ENCODE measurements at regions not wholly inside any gene's neighbourhood (a gene's known extent, or its start where the extent isn't known, plus 50 kb on each side); places are given as distances from the start of the nearest gene placed in this dataset.

- TF ChIP-seq, protein P1, sequence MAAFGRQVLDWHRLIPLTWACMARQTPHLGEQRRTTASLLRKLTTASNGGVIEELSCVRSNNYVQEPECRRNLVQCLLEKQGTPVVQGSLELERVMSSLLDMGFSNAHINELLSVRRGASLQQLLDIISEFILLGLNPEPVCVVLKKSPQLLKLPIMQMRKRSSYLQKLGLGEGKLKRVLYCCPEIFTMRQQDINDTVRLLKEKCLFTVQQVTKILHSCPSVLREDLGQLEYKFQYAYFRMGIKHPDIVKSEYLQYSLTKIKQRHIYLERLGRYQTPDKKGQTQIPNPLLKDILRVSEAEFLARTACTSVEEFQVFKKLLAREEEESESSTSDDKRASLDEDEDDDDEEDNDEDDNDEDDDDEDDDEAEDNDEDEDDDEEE (CRISPR knock-in tag; IDR thresholded peaks at IDR 0.05), result no peak
- TF ChIP-seq, protein P2, sequence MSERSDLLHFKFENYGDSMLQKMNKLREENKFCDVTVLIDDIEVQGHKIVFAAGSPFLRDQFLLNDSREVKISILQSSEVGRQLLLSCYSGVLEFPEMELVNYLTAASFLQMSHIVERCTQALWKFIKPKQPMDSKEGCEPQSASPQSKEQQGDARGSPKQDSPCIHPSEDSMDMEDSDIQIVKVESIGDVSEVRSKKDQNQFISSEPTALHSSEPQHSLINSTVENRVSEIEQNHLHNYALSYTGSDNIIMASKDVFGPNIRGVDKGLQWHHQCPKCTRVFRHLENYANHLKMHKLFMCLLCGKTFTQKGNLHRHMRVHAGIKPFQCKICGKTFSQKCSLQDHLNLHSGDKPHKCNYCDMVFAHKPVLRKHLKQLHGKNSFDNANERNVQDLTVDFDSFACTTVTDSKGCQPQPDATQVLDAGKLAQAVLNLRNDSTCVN (CRISPR knock-in tag; IDR thresholded peaks at IDR 0.05; ENCODE audit: borderline replicate concordance), result no peak
- TF ChIP-seq HNRNPLL (IDR thresholded peaks at IDR 0.05; ENCODE audit: low read depth, low read length, poor library complexity, severe bottlenecking), result no peak
Measured at GRCh38 chr9:84592918-84593317, 76.6 kb upstream of the NTRK2 start (continued).

GRCh38 chr9:84593352-84593751, 76.2 kb upstream of the NTRK2 start:
- no TSS peak for BruUV-seq (replicated peaks)
- Histone ChIP-seq H3K4me3 (replicated peaks in 1 of 3; ENCODE audit: insufficient read depth in 1 of 3, low read depth in 2 of 3, low read length in 3 of 3) (no peak overlapping the region), H3K9ac (ENCODE audit: insufficient read depth, low read depth, low read length) (no peak overlapping the region), H3K9me3 (ENCODE audit: low read length) (no peaks in the 10 kb centered on the region), H4K20me1 (ENCODE audit: insufficient read depth, low read length) (no peaks in the 10 kb centered on the region), H3K27me3 (ENCODE audit: control insufficient read depth in 1 of 2, insufficient read depth in 2 of 2, low read length in 2 of 2) (no peaks in the 10 kb centered on the region), H3K27ac (ENCODE audit: extremely low read length, insufficient read depth, low read length) (no peak overlapping the region), H3K4me1 (ENCODE audit: insufficient read depth, low read length) (no peaks in the 10 kb centered on the region), H3K36me3 (replicated peaks in 1 of 2; ENCODE audit: control insufficient read depth in 1 of 2, insufficient read depth in 2 of 2, low read length in 2 of 2) (no peaks in the 10 kb centered on the region), H2AFZ (ENCODE audit: low read length) (no peak overlapping the region), H3K4me2 (ENCODE audit: low read depth, low read length) (no peak overlapping the region), H3K79me2 (ENCODE audit: insufficient read depth, low read length) (no peaks in the 10 kb centered on the region)
- FAIRE-seq, result no peak
- ChIA-PET POLR2A (no interaction called here), CTCF (ENCODE audit: low intra/inter-chr PET ratio, low total read pairs) (no interaction called here)
- in situ Hi-C loops (cut with HindIII; ENCODE audit: extremely low pct_ligation_motif_present, low pct_unique_long_range_greater_than_20kb), result no loop called here
- intact Hi-C loops (cut with micrococcal nuclease; ENCODE audit: unreplicated experiment), result no loop called here
- DNase-seq (ENCODE audit: low spot score), result no peak
- 6% methylated on average over 4 of the region's 4 CpGs for WGBS (ENCODE audit: low lambda C conversion rate)
- ATAC-seq, result no peak
- no peak for TF ChIP-seq SMAD3 (CRISPR knock-in tag; IDR thresholded peaks at IDR 0.05)
- TF ChIP-seq, protein P3, sequence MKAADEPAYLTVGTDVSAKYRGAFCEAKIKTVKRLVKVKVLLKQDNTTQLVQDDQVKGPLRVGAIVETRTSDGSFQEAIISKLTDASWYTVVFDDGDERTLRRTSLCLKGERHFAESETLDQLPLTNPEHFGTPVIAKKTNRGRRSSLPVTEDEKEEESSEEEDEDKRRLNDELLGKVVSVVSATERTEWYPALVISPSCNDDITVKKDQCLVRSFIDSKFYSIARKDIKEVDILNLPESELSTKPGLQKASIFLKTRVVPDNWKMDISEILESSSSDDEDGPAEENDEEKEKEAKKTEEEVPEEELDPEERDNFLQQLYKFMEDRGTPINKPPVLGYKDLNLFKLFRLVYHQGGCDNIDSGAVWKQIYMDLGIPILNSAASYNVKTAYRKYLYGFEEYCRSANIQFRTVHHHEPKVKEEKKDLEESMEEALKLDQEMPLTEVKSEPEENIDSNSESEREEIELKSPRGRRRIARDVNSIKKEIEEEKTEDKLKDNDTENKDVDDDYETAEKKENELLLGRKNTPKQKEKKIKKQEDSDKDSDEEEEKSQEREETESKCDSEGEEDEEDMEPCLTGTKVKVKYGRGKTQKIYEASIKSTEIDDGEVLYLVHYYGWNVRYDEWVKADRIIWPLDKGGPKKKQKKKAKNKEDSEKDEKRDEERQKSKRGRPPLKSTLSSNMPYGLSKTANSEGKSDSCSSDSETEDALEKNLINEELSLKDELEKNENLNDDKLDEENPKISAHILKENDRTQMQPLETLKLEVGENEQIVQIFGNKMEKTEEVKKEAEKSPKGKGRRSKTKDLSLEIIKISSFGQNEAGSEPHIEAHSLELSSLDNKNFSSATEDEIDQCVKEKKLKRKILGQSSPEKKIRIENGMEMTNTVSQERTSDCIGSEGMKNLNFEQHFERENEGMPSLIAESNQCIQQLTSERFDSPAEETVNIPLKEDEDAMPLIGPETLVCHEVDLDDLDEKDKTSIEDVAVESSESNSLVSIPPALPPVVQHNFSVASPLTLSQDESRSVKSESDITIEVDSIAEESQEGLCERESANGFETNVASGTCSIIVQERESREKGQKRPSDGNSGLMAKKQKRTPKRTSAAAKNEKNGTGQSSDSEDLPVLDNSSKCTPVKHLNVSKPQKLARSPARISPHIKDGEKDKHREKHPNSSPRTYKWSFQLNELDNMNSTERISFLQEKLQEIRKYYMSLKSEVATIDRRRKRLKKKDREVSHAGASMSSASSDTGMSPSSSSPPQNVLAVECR (CRISPR knock-in tag; IDR thresholded peaks at IDR 0.05; ENCODE audit: borderline replicate concordance), result no peak
- no peak for TF ChIP-seq SNAI1 (CRISPR knock-in tag; IDR thresholded peaks at IDR 0.05; ENCODE audit: borderline replicate concordance)
- TF ChIP-seq AKNA (CRISPR knock-in tag; IDR thresholded peaks at IDR 0.05; ENCODE audit: borderline replicate concordance), result no peak
- TF ChIP-seq TAF15 (IDR thresholded peaks at IDR 0.05; ENCODE audit: low read depth, low read length, poor library complexity, severe bottlenecking), result no peak
- no peak for TF ChIP-seq ELF3 (CRISPR knock-in tag; IDR thresholded peaks at IDR 0.05)

Measured in HepG2 (cell line).